ENCODE measurements at regions not wholly inside any gene's neighbourhood (a gene's known extent, or its start where the extent isn't known, plus 50 kb on each side); places are given as distances from the start of the nearest gene placed in this dataset.

DNA sequence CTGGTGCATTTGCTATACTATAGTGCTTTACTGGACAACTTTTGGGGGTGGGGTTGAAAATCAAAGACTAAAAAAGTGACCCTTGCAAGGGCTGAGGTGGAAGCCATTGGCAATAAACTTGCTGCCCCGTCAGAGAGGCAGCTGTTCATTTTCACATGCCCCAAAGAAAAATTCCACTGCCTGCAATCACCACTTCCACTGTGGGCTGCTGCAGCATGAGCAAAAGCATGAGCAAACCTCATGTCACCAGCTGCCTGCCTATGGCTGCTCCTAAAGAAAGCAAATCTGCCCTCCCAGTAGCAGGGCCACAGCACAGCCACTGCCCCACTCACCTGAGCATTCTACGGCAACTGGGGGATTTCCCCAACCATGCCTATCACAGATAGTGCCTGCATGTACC, 290.0 kb downstream of the PAX1 start:
- TF ChIP-seq POLR2AphosphoS5 (IDR thresholded peaks at IDR 0.05; ENCODE audit: low read depth) (no peak), SPI1 (IDR thresholded peaks at IDR 0.05; ENCODE audit: borderline replicate concordance, low read depth) (no peak)
- TF ChIP-seq, protein P1, sequence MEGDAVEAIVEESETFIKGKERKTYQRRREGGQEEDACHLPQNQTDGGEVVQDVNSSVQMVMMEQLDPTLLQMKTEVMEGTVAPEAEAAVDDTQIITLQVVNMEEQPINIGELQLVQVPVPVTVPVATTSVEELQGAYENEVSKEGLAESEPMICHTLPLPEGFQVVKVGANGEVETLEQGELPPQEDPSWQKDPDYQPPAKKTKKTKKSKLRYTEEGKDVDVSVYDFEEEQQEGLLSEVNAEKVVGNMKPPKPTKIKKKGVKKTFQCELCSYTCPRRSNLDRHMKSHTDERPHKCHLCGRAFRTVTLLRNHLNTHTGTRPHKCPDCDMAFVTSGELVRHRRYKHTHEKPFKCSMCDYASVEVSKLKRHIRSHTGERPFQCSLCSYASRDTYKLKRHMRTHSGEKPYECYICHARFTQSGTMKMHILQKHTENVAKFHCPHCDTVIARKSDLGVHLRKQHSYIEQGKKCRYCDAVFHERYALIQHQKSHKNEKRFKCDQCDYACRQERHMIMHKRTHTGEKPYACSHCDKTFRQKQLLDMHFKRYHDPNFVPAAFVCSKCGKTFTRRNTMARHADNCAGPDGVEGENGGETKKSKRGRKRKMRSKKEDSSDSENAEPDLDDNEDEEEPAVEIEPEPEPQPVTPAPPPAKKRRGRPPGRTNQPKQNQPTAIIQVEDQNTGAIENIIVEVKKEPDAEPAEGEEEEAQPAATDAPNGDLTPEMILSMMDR (IDR thresholded peaks at IDR 0.05; ENCODE audit: insufficient read depth, low read length) = no peak
- TF ChIP-seq, protein P2, sequence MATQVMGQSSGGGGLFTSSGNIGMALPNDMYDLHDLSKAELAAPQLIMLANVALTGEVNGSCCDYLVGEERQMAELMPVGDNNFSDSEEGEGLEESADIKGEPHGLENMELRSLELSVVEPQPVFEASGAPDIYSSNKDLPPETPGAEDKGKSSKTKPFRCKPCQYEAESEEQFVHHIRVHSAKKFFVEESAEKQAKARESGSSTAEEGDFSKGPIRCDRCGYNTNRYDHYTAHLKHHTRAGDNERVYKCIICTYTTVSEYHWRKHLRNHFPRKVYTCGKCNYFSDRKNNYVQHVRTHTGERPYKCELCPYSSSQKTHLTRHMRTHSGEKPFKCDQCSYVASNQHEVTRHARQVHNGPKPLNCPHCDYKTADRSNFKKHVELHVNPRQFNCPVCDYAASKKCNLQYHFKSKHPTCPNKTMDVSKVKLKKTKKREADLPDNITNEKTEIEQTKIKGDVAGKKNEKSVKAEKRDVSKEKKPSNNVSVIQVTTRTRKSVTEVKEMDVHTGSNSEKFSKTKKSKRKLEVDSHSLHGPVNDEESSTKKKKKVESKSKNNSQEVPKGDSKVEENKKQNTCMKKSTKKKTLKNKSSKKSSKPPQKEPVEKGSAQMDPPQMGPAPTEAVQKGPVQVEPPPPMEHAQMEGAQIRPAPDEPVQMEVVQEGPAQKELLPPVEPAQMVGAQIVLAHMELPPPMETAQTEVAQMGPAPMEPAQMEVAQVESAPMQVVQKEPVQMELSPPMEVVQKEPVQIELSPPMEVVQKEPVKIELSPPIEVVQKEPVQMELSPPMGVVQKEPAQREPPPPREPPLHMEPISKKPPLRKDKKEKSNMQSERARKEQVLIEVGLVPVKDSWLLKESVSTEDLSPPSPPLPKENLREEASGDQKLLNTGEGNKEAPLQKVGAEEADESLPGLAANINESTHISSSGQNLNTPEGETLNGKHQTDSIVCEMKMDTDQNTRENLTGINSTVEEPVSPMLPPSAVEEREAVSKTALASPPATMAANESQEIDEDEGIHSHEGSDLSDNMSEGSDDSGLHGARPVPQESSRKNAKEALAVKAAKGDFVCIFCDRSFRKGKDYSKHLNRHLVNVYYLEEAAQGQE (IDR thresholded peaks at IDR 0.05; ENCODE audit: insufficient replicate concordance, low read depth) = no peak

Measured in HL-60 (cell line).